C4-2B (cell line): ENCODE measurements at regions not wholly inside any gene's neighbourhood (a gene's known extent, or its start where the extent isn't known, plus 50 kb on each side); places are given as distances from the start of the nearest gene placed in this dataset.

Experiments used
- H3K27ac ChIP-seq: fragments of 450-650 bp; 2 replicates; pipeline ENCODE4 v1.5.1; 2017
- ZFX ChIP-seq: fragments of 450-650 bp; IDR thresholded peaks from 2 replicates; pipeline ENCODE4 v1.6.1; 2017
- TF ChIP-seq, protein P1 (sequence below): fragments of 450-650 bp; conservative IDR thresholded peaks from 2 replicates; pipeline ENCODE4 v1.5.1; 2017; ENCODE audit warnings: mild to moderate bottlenecking

DNA sequence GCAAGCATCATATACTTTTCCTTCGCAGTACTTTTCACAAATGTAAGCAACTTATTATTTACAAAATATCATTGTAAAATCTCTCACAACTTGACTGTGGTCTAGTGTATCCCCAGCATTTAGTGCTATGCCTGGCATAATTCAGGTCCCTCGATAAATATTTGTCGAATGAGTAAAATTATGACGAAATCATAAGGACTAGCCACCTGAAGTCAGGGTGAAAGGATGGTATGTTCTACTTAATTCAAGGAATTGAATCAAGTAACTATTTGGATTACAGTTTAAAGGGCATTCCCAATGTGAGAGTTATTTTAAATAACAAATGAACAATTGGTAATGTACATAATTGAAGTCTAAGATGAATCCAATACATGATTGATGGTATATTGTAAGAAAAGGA, 393.0 kb upstream of the SLC35B3 start:
- no peak overlapping the region for H3K27ac ChIP-seq
- no peak for TF ChIP-seq ZFX
- TF ChIP-seq, protein P1, sequence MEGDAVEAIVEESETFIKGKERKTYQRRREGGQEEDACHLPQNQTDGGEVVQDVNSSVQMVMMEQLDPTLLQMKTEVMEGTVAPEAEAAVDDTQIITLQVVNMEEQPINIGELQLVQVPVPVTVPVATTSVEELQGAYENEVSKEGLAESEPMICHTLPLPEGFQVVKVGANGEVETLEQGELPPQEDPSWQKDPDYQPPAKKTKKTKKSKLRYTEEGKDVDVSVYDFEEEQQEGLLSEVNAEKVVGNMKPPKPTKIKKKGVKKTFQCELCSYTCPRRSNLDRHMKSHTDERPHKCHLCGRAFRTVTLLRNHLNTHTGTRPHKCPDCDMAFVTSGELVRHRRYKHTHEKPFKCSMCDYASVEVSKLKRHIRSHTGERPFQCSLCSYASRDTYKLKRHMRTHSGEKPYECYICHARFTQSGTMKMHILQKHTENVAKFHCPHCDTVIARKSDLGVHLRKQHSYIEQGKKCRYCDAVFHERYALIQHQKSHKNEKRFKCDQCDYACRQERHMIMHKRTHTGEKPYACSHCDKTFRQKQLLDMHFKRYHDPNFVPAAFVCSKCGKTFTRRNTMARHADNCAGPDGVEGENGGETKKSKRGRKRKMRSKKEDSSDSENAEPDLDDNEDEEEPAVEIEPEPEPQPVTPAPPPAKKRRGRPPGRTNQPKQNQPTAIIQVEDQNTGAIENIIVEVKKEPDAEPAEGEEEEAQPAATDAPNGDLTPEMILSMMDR, result no peak

DNA sequence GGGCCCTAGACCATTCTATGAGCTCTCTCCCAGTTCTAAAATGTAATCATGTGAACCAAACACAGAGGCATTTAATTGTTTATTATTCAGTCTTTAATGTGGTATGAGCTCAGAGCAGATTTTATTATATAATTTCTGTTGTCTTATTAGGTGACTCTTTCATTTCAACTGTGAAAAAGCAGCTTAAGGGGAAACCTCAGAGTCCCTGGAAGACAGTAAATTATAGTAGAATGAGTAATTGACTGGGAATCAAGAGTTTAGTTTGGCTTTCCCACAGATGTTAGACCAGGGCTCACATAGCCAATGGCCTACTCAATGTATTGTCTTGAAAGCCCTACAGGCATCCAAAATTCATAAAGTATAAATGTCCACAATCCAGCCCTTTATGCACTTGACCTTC, 390.4 kb upstream of the SLC35B3 start:
- H3K27ac ChIP-seq, result no peak overlapping the region
- TF ChIP-seq, protein P1, result no peak
- no peak for TF ChIP-seq ZFX

DNA sequence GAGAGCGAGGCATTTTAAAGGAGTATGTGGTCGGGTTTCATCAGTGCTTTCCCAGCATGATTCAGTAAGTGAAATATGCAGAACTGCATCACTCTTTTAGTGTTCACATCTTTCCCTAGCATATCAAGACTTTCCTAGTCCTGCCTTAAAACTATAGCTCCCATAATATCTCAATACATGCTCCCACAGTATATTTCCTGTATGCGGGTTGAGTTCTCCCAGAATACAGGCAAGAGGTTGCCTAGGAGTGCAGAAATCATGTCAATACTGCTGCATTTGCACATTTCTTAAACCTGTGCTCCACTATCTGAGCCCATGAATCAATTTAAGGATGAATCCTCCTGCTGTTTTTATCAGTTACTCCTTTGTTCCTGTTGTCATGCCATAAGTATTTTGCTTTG, 386.6 kb upstream of the SLC35B3 start:
- no peak overlapping the region for H3K27ac ChIP-seq
- TF ChIP-seq, protein P1, result no peak
- no peak for TF ChIP-seq ZFX

DNA sequence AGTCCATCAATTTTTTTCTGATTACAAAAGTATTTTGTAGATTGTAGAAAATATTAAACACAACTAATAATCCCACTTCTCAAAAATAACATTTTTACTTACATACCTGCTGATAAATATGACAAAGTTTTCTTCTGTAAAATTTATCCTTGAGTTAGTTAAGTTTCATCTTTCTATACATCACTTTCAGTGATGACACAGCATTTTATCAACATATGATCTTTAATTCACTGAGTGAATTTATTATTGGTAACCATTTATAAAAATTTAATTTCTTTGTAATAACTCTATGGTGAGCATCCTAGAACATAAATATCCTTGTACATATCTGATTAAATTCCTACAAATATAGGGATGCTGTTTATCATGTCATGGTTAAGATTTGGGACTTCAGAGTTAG, 385.0 kb upstream of the SLC35B3 start:
- no peak overlapping the region for H3K27ac ChIP-seq
- TF ChIP-seq ZFX, result no peak
- TF ChIP-seq, protein P1, result no peak

DNA sequence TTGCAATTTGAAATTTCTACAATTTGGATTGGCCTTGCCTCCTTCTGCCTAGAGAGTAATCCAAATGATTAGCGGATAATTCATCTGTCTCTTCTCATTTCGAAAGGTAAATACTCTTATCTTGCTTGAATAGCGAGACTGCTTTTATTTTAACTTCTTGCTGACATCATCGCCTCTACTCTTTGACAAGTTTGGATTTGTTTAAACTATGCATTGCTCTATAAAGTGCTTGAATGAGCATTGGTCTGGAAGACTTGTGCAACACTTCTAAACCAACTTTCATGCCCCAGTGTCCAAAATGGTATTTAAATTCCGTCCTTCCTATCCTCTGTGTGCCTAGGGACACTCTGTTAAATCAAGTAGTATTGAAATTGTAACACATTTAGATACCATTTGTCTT, 384.1 kb upstream of the SLC35B3 start:
- H3K27ac ChIP-seq, result no peak overlapping the region
- no peak for TF ChIP-seq ZFX
- TF ChIP-seq, protein P1, result no peak

DNA sequence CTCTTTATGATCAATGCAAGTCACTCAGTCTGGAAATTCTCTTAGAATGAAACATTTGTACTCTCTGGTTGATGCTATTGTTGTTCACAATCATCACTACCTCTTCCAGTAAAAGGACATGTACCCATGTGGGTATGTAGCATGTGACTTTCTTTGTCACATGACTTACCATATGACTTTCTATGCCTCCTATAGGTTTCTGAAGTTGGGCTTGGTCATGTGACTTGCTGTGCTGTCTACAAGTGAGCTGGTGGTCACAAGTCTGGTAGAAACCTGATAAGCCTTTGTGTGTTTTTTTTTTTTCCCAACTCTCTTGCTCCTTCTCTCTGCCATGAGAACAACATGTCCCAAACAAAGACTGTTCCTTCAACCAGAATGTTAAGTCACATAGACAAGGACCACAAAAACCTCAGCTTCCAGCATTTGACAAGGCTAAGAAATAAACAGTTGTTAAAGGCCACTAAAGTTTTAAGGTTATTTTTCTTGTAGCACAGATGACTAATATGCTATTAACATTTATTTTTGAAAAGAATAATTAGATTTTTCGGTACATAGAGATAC, 379.2 kb upstream of the SLC35B3 start:
- TF ChIP-seq, protein P1, result no peak
- TF ChIP-seq ZFX, result no peak
- H3K27ac ChIP-seq, result no peak overlapping the region

DNA sequence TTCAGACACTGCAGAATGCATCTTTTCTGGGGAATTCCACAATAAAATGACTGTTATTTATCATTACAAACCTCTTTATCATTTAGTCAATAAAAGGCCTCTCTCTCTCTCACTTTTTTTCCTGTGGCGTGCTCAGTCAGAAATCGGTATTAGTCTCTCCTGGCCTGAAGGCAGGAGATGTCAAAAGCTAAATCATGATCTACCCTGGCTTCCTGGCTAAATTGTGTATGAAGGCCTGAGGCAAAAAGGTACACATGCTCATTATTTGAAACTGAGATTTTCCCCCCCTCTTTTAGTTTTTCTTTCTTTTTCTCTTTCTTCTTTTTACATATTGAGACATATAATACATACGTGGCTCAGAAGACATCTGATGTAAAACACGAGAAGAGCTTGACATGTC, 375.0 kb upstream of the SLC35B3 start:
- TF ChIP-seq ZFX, result no peak
- TF ChIP-seq, protein P1, result no peak
- H3K27ac ChIP-seq, result no peak overlapping the region
